ENCODE measurements at regions not wholly inside any gene's neighbourhood (a gene's known extent, or its start where the extent isn't known, plus 50 kb on each side); places are given as distances from the start of the nearest gene placed in this dataset.

GRCh38 chr1:184163674-184164465, 112.3 kb downstream of the TSEN15 start:
- no peak for TF ChIP-seq SP1 (IDR thresholded peaks at IDR 0.05; ENCODE audit: low read depth, low read length)
- TF ChIP-seq EGR1 (IDR thresholded peaks at IDR 0.05; ENCODE audit: borderline replicate concordance in 1 of 2, low read depth in 2 of 2, low read length in 2 of 2): no peak
- TF ChIP-seq ATF7 (IDR thresholded peaks at IDR 0.05; ENCODE audit: low read depth): 0 out of 2 replicates have a peak, but pooled peaks have one; percentile 20
- TF ChIP-seq TAF1 (IDR thresholded peaks at IDR 0.05; ENCODE audit: borderline replicate concordance, low read depth, low read length): no peak
- peak in 1 of 2 experiments; percentile 61; a peak in 2 of 4 replicates for TF ChIP-seq ETV6 (conservative IDR thresholded peaks at IDR 0.05 in 1 of 2, IDR thresholded peaks at IDR 0.05 in 1 of 2; ENCODE audit: borderline replicate concordance in 1 of 2, low read depth in 1 of 2)
- TF ChIP-seq CTCF (IDR thresholded peaks at IDR 0.05 in 2 of 3, conservative IDR thresholded peaks at IDR 0.05 in 1 of 3; ENCODE audit: control insufficient read depth in 2 of 3, extremely low read depth in 1 of 3, insufficient read depth in 1 of 3, low read depth in 3 of 3, low read length in 3 of 3): no peak
- TF ChIP-seq ZNF217 (IDR thresholded peaks at IDR 0.05): no peak
- no peak for TF ChIP-seq MTA2 (IDR thresholded peaks at IDR 0.05; ENCODE audit: low read depth)
- TF ChIP-seq RUNX3 (IDR thresholded peaks at IDR 0.05; ENCODE audit: low read length): peak; percentile 69
- no peak for TF ChIP-seq POLR2A (IDR thresholded peaks at IDR 0.05; ENCODE audit: low read depth, low read length)
- TF ChIP-seq SIN3A (IDR thresholded peaks at IDR 0.05; ENCODE audit: low read depth, low read length): no peak
- no peak for TF ChIP-seq E4F1 (IDR thresholded peaks at IDR 0.05; ENCODE audit: borderline replicate concordance, partially characterized antibody)
- no peak for TF ChIP-seq ZBTB11 (CRISPR knock-in tag; IDR thresholded peaks at IDR 0.05)
- no peak for TF ChIP-seq ZZZ3 (IDR thresholded peaks at IDR 0.05; ENCODE audit: control insufficient read depth, insufficient read length, low read depth)

Data from GM12878 (cell line).